IPS DF 6.9 (cell line): ENCODE measurements at regions not wholly inside any gene's neighbourhood (a gene's known extent, or its start where the extent isn't known, plus 50 kb on each side); places are given as distances from the start of the nearest gene placed in this dataset.
"Not testable (repeated sequence)": the region's sequence is repeated elsewhere in the genome, so short reads cannot be mapped to it uniquely, and the experiment has no call there.

ENCODE experiments used
- DNase-seq: peaks from one replicate; pipeline ENCODE4 v3.0.0-alpha.2; 2013; ENCODE audit warnings: low read depth, low spot score
- H3K27ac ChIP-seq: one replicate; pipeline ENCODE4 v1.5.1; 2013; ENCODE audit warnings: low read length, control low read depth
- H3K27me3 ChIP-seq: 2 replicates; pipeline ENCODE4 v1.6.1; 2013; ENCODE audit warnings: mild to moderate bottlenecking, low read length; ENCODE audit not compliant: control insufficient read depth, insufficient read depth
- H3K36me3 ChIP-seq: 2 replicates; pipeline ENCODE4 v1.6.1; 2013; ENCODE audit warnings: low read length; ENCODE audit not compliant: control insufficient read depth, insufficient read depth
- H3K4me1 ChIP-seq: 2 replicates; pipeline ENCODE4 v1.6.1; 2013; ENCODE audit warnings: low read length; ENCODE audit not compliant: control insufficient read depth, insufficient read depth
- H3K4me3 ChIP-seq: 2 replicates; pipeline ENCODE4 v1.5.1; 2013; ENCODE audit warnings: mild to moderate bottlenecking, low read length
- H3K9me3 ChIP-seq: 2 replicates; pipeline ENCODE4 v1.6.1; 2013; ENCODE audit warnings: low read length, inconsistent platforms; ENCODE audit not compliant: control insufficient read depth, insufficient read depth
- WGBS: extraction: QIAGEN DNeasy Blood & Tissue Kit; methylation state at CpG from one replicate; pipeline ENCODE4 v1.1.7; 2013; ENCODE audit warnings: mixed read lengths, missing lambda C conversion rate; ENCODE audit not compliant: insufficient read length, insufficient coverage; 5-methylcytosine and 5-hydroxymethylcytosine counted together

GRCh38 chr6:6474170-6474920, 114.2 kb upstream of the LY86 start:
- WGBS: no CpG with 5 or more reads among the region's 11 CpGs
- H3K27ac ChIP-seq: no peak overlapping the region
- H3K4me3 ChIP-seq: no peak overlapping the region
- H3K27me3 ChIP-seq: no peaks in the 10 kb centered on the region
- H3K36me3 ChIP-seq: no peaks in the 10 kb centered on the region
- H3K9me3 ChIP-seq: no peaks in the 10 kb centered on the region
- DNase-seq: no peak
- no peaks in the 10 kb centered on the region for H3K4me1 ChIP-seq

GRCh38 chr6:6479785-6480184, 108.7 kb upstream of the LY86 start:
- no peak for DNase-seq
- no peak overlapping the region for H3K27ac ChIP-seq
- H3K9me3 ChIP-seq: no peaks in the 10 kb centered on the region
- WGBS: no CpG with 5 or more reads among the region's 6 CpGs
- no peaks in the 10 kb centered on the region for H3K27me3 ChIP-seq
- H3K36me3 ChIP-seq: no peaks in the 10 kb centered on the region
- no peaks in the 10 kb centered on the region for H3K4me1 ChIP-seq
- H3K4me3 ChIP-seq: no peak overlapping the region

GRCh38 chr6:6482256-6482655, 106.3 kb upstream of the LY86 start:
- no peaks in the 10 kb centered on the region for H3K27me3 ChIP-seq
- no peak overlapping the region for H3K27ac ChIP-seq
- H3K4me1 ChIP-seq: no peaks in the 10 kb centered on the region
- no peaks in the 10 kb centered on the region for H3K9me3 ChIP-seq
- H3K4me3 ChIP-seq: no peak overlapping the region
- H3K36me3 ChIP-seq: no peaks in the 10 kb centered on the region
- WGBS: no CpG with 5 or more reads among the region's 5 CpGs
- no peak for DNase-seq

DNA sequence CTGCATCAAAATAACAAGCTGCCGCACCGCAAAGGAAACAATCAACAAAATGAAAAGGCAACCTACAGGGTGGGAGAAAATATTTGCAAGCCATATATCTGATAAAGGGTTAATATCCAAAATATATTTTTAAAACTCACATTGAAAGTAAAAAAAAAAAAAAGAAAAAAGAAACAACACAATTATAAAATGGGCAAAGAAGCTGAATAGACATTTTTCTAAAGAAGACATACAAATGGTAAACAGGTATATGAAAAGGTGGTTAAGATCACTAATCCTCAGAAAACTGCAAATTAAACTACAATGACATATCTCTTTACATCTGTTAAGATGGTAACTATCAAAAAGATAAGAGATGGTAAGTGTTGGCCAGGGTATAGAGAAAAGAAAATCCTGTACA, 105.4 kb upstream of the LY86 start:
- Histone ChIP-seq H3K4me1 (no peaks in the 10 kb centered on the region), H3K27me3 (no peaks in the 10 kb centered on the region), H3K27ac (no peak overlapping the region), H3K4me3 (no peak overlapping the region), H3K9me3 (no peaks in the 10 kb centered on the region), H3K36me3 (no peaks in the 10 kb centered on the region)
- no CpG with 5 or more reads among the region's 2 CpGs for WGBS
- DNase-seq: no peak

DNA sequence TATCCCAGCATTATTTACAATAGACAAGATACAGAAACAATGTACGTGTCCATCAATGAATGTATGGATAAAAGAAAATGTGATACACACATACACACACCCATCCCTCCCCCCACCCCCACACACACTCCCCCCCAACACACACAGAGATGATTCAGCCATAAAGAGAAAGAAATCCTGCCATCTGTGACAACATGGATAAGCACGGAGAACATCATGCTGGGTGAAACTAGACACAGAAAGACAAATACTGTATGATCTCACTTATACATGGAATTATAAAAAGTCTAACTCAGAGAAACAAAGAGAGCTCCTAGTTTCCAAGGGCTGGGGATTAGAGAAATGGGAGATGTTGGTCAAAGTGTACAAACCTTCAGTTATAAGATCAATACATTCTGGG, 104.8 kb upstream of the LY86 start:
- H3K4me3 ChIP-seq: no peak overlapping the region
- H3K36me3 ChIP-seq: no peaks in the 10 kb centered on the region
- H3K9me3 ChIP-seq: no peaks in the 10 kb centered on the region
- WGBS: no CpG with 5 or more reads among the region's 2 CpGs
- DNase-seq: no peak
- no peaks in the 10 kb centered on the region for H3K4me1 ChIP-seq
- H3K27me3 ChIP-seq: no peaks in the 10 kb centered on the region
- H3K27ac ChIP-seq: no peak overlapping the region

GRCh38 chr6:6484681-6485080, 103.8 kb upstream of the LY86 start:
- Histone ChIP-seq H3K9me3 (no peaks in the 10 kb centered on the region), H3K27me3 (no peaks in the 10 kb centered on the region), H3K27ac (no peak overlapping the region), H3K36me3 (no peaks in the 10 kb centered on the region), H3K4me3 (no peak overlapping the region), H3K4me1 (no peaks in the 10 kb centered on the region)
- no peak for DNase-seq
- WGBS: no CpG with 5 or more reads among the region's 4 CpGs

GRCh38 chr6:6486595-6486994, 101.9 kb upstream of the LY86 start:
- no peaks in the 10 kb centered on the region for H3K9me3 ChIP-seq
- no peaks in the 10 kb centered on the region for H3K36me3 ChIP-seq
- no peaks in the 10 kb centered on the region for H3K27me3 ChIP-seq
- no peak overlapping the region for H3K4me3 ChIP-seq
- no peak overlapping the region for H3K27ac ChIP-seq
- no peaks in the 10 kb centered on the region for H3K4me1 ChIP-seq
- no peak for DNase-seq
- no CpG with 5 or more reads among the region's 3 CpGs for WGBS

DNA sequence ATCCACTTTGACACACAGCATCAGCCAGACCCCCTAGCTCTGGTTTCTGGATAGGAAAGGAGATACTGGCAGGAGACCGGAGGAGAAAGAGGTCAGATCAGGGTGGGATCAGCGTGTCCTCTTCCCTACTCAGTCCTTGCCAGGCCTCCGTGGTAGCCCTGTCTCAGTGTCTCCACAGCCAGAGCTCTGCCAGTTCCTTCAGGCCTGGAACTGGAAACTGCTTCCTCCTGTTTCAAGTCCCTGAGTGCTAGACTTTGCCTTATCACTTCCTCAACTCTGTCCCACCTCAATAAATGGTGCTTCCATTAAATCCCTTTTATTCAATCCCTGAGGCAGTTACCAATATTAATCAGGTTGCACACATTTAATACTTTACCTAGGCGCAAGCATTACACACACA, 96.8 kb upstream of the LY86 start:
- Histone ChIP-seq H3K27ac (no peak overlapping the region), H3K4me1 (no peaks in the 10 kb centered on the region), H3K27me3 (no peaks in the 10 kb centered on the region), H3K9me3 (no peaks in the 10 kb centered on the region), H3K4me3 (no peak overlapping the region), H3K36me3 (no peaks in the 10 kb centered on the region)
- no CpG with 5 or more reads among the region's 4 CpGs for WGBS
- no peak for DNase-seq

DNA sequence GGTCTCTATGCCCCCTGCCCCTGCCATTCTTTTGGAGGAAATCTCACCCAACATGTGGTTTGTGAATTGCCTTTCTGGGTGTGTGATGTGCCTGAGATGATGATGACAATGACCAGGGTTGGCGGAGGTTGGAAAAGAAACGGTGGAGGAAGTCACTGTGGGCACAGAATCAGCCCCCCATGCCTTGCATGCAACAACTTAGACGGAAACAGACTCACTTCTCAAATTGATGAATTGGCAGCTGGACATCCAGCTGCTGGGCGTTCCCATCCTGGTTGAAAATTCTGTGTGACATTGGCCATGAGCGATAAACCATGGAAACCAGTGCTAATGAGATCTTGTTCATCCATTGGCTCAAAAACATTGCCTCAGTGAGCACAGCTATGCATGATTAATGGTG, 95.8 kb upstream of the LY86 start:
- H3K4me3 ChIP-seq: no peak overlapping the region
- DNase-seq: no peak
- H3K36me3 ChIP-seq: no peaks in the 10 kb centered on the region
- no peaks in the 10 kb centered on the region for H3K4me1 ChIP-seq
- WGBS: no CpG with 5 or more reads among the region's 5 CpGs
- H3K27me3 ChIP-seq: no peaks in the 10 kb centered on the region
- no peak overlapping the region for H3K27ac ChIP-seq
- H3K9me3 ChIP-seq: no peaks in the 10 kb centered on the region

DNA sequence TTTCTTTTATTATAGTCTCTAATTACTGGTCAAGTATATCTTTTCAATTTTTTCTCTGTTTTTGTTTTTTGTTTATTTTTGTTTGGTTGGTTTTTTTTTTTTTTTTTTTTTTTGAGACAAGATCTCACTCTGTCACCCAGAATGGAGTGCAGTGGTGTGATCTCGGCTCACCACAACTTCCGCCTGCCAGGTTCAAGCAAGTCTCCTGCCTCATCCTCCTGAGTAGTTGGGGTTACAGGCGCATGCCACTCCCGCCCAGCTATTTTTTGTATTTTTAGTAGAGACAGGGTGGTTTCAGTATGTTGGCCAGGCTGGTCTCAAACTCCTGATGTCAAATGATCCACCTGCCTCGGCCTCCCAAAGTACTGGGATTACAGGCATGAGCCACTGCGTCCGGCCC, 94.4 kb upstream of the LY86 start:
- not testable (repeated sequence) for H3K9me3 ChIP-seq, H3K27me3 ChIP-seq, H3K27ac ChIP-seq, H3K4me1 ChIP-seq, H3K4me3 ChIP-seq, DNase-seq, H3K36me3 ChIP-seq
- WGBS: no CpG with 5 or more reads among the region's 7 CpGs

GRCh38 chr6:6494677-6495076, 93.8 kb upstream of the LY86 start:
- DNase-seq: peak; percentile 61
- Histone ChIP-seq H3K27ac (no peak overlapping the region), H3K9me3 (no peaks in the 10 kb centered on the region), H3K4me3 (no peak overlapping the region), H3K27me3 (no peaks in the 10 kb centered on the region), H3K4me1 (no peaks in the 10 kb centered on the region), H3K36me3 (no peaks in the 10 kb centered on the region)
- WGBS: no CpG with 5 or more reads among the region's 6 CpGs
